Activated naive CD4-positive, alpha-beta T cell treated with anti-CD3 and anti-CD28 coated beads, Interleukin-2, amount 10 ng/mL, durations not matched to agents 7 days and 5 days (primary cell): ENCODE measurements at regions not wholly inside any gene's neighbourhood (a gene's known extent, or its start where the extent isn't known, plus 50 kb on each side); places are given as distances from the start of the nearest gene placed in this dataset.
"Not testable (repeated sequence)": the region's sequence is repeated elsewhere in the genome, so short reads cannot be mapped to it uniquely, and the experiment has no call there.

Experiments used
- CTCF ChIA-PET: fragments of 350-600 bp; sonication (Branson Sonifier 250); formaldehyde crosslinking; loops from one replicate; lab custom pipeline; 2021; ENCODE audit warnings: antibody characterized with exemption; lab: Charles Lee
- DNase-seq: peaks from one replicate; pipeline ENCODE4 v3.0.0-alpha.2; 2020
- H3K27ac Mint-ChIP-seq: one replicate; pipeline ENCODE4 v1.8.0; 2021; ENCODE audit warnings: mild to moderate bottlenecking, moderate library complexity, mixed read lengths
- H3K27me3 Mint-ChIP-seq: one replicate; pipeline ENCODE4 v1.8.0; 2021; ENCODE audit warnings: mild to moderate bottlenecking, mixed read lengths
- H3K36me3 Mint-ChIP-seq: one replicate; pipeline ENCODE4 v1.8.0; 2021; ENCODE audit warnings: mixed read lengths
- H3K4me1 Mint-ChIP-seq: one replicate; pipeline ENCODE4 v1.8.0; 2021; ENCODE audit warnings: mixed read lengths
- H3K4me3 Mint-ChIP-seq: one replicate; pipeline ENCODE4 v1.8.0; 2021; ENCODE audit warnings: mild to moderate bottlenecking, moderate library complexity, mixed read lengths
- H3K9me3 Mint-ChIP-seq: one replicate; pipeline ENCODE4 v1.8.0; 2021; ENCODE audit warnings: mixed read lengths

GRCh38 chr16:73408716-73409115 is 360.8 kb upstream of the ZFHX3 start:
- Mint-ChIP-seq H3K4me1 (no peaks in the 10 kb centered on the region), H3K36me3 (no peaks in the 10 kb centered on the region), H3K4me3 (no peak overlapping the region), H3K9me3 (no peaks in the 10 kb centered on the region), H3K27me3 (no peaks in the 10 kb centered on the region), H3K27ac (no peak overlapping the region)
- CTCF ChIA-PET = no interaction called here
- no peak for DNase-seq

DNA sequence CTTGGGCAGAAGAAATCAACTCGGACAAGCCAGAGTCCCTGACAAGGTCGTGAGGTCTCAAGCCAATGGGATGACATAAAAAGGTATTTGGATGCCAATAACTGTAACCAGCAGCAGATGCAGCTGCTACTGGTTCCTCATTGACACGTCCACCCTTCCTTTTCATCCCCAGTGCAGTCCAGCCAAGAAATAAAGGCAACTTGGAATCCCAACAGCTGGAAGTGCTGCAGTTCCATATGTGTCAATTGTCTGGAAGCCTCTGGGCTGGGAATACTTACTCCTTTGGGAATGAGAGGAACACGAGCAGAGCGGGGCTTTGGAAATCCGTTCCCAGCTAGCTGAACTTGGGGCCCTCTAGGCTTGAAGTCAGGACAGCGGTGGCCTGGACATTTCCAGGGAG is 360.4 kb upstream of the ZFHX3 start:
- CTCF ChIA-PET = no interaction called here
- no peak for DNase-seq
- H3K9me3 Mint-ChIP-seq = no peaks in the 10 kb centered on the region
- no peak overlapping the region for H3K4me3 Mint-ChIP-seq
- no peak overlapping the region for H3K27ac Mint-ChIP-seq
- no peaks in the 10 kb centered on the region for H3K27me3 Mint-ChIP-seq
- no peaks in the 10 kb centered on the region for H3K4me1 Mint-ChIP-seq
- no peaks in the 10 kb centered on the region for H3K36me3 Mint-ChIP-seq

GRCh38 chr16:73405851-73406250 is 357.9 kb upstream of the ZFHX3 start:
- H3K9me3 Mint-ChIP-seq = no peaks in the 10 kb centered on the region
- DNase-seq = no peak
- H3K36me3 Mint-ChIP-seq = no peaks in the 10 kb centered on the region
- no peak overlapping the region for H3K4me3 Mint-ChIP-seq
- no peaks in the 10 kb centered on the region for H3K27me3 Mint-ChIP-seq
- CTCF ChIA-PET = no interaction called here
- no peaks in the 10 kb centered on the region for H3K4me1 Mint-ChIP-seq
- no peak overlapping the region for H3K27ac Mint-ChIP-seq

GRCh38 chr16:73404001-73404400 is 356.1 kb upstream of the ZFHX3 start:
- DNase-seq = no peak
- CTCF ChIA-PET = no interaction called here
- H3K36me3 Mint-ChIP-seq = no peaks in the 10 kb centered on the region
- H3K4me1 Mint-ChIP-seq = no peaks in the 10 kb centered on the region
- no peak overlapping the region for H3K4me3 Mint-ChIP-seq
- no peaks in the 10 kb centered on the region for H3K27me3 Mint-ChIP-seq
- H3K9me3 Mint-ChIP-seq = no peaks in the 10 kb centered on the region
- H3K27ac Mint-ChIP-seq = no peak overlapping the region

GRCh38 chr16:73403291-73403690 is 355.4 kb upstream of the ZFHX3 start:
- CTCF ChIA-PET = no interaction called here
- Mint-ChIP-seq H3K4me3 (no peak overlapping the region), H3K4me1 (no peaks in the 10 kb centered on the region), H3K36me3 (no peaks in the 10 kb centered on the region), H3K9me3 (no peaks in the 10 kb centered on the region), H3K27ac (no peak overlapping the region), H3K27me3 (no peaks in the 10 kb centered on the region)
- no peak for DNase-seq

DNA sequence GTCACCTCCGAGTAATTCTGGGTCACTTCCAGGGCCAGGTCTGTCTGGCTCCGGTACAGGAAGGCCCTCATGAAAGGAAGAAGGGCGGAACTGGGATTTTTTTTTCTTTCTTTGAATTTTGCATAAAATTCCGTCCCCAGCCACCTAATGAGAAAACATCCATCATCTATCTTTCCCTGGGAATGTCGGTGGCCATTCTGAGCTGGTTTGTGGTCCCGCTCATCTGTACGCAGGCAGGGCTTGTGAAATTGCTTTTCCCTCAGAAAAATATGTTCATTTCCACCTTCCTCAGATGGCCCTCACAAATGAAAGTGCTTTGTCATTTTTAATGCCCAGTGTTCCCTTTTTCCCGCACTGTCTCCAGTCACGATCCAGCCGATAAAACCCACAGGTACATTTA is 353.0 kb upstream of the ZFHX3 start:
- no peaks in the 10 kb centered on the region for H3K36me3 Mint-ChIP-seq
- H3K27me3 Mint-ChIP-seq = no peaks in the 10 kb centered on the region
- H3K4me1 Mint-ChIP-seq = no peaks in the 10 kb centered on the region
- no peak overlapping the region for H3K27ac Mint-ChIP-seq
- CTCF ChIA-PET = no interaction called here
- DNase-seq = no peak
- no peak overlapping the region for H3K4me3 Mint-ChIP-seq
- H3K9me3 Mint-ChIP-seq = peaks cover 4% of the 10 kb centered on the region

GRCh38 chr16:73399997-73400396 is 352.1 kb upstream of the ZFHX3 start:
- Mint-ChIP-seq H3K27me3 (no peaks in the 10 kb centered on the region), H3K4me1 (no peaks in the 10 kb centered on the region), H3K9me3 (peaks cover 4% of the 10 kb centered on the region), H3K4me3 (no peak overlapping the region), H3K27ac (no peak overlapping the region), H3K36me3 (no peaks in the 10 kb centered on the region)
- no peak for DNase-seq
- CTCF ChIA-PET = no interaction called here

- Mint-ChIP-seq H3K36me3 (no peaks in the 10 kb centered on the region), H3K9me3 (peaks cover 4% of the 10 kb centered on the region), H3K4me3 (no peak overlapping the region), H3K4me1 (no peaks in the 10 kb centered on the region), H3K27me3 (no peaks in the 10 kb centered on the region), H3K27ac (no peak overlapping the region)
- CTCF ChIA-PET = no interaction called here
- DNase-seq = no peak
Measured at GRCh38 chr16:73399486-73399885, 351.6 kb upstream of the ZFHX3 start.

- H3K27me3 Mint-ChIP-seq, H3K4me1 Mint-ChIP-seq, H3K4me3 Mint-ChIP-seq, CTCF ChIA-PET, H3K9me3 Mint-ChIP-seq, H3K36me3 Mint-ChIP-seq, H3K27ac Mint-ChIP-seq, DNase-seq: not testable (repeated sequence)
Measured at GRCh38 chr16:73398604-73399003, 350.7 kb upstream of the ZFHX3 start.

DNA sequence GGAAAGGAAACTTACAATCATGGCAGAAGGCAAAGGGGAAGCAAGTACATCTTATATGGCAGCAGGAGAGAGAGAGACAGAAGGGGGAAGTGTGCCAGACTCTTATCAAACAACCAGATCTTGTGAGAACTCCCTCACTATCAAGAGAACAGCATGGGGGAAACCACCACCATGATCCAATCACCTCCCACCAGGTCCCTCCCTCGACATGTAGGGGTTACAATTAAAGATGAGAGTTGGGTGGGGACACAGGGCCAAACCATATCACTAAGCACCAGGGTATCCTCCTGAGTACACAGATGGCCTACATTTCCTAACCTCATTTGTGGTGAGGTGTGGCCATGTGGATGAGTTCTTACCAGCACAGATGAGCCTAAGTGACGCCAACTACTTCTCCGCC is 348.6 kb upstream of the ZFHX3 start:
- no peak overlapping the region for H3K27ac Mint-ChIP-seq
- CTCF ChIA-PET = no interaction called here
- H3K4me1 Mint-ChIP-seq = no peaks in the 10 kb centered on the region
- peaks cover 4% of the 10 kb centered on the region for H3K9me3 Mint-ChIP-seq
- DNase-seq = no peak
- no peaks in the 10 kb centered on the region for H3K27me3 Mint-ChIP-seq
- no peaks in the 10 kb centered on the region for H3K36me3 Mint-ChIP-seq
- no peak overlapping the region for H3K4me3 Mint-ChIP-seq

DNA sequence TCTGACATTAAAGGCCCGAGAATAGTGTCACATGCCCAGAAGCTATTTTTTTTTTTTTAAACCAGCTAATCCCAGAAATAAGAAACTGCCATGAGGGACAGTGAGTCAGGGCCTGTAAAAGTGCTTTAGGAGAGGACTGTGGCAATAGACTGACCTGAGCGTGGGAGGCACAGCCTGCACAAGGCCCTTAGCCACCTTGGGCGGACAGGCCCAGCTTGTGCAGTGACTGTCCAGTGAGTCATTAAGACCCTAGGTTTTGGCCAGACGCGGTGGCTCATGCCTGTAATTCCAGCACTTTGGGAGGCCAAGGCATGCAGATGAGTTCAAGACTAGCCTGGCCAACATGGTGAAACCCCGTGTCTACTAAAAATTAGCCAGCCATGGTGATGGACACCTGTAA is 343.0 kb upstream of the ZFHX3 start:
- Mint-ChIP-seq H3K9me3 (no peaks in the 10 kb centered on the region), H3K4me3 (no peak overlapping the region), H3K27ac (no peak overlapping the region), H3K36me3 (no peaks in the 10 kb centered on the region), H3K27me3 (no peaks in the 10 kb centered on the region), H3K4me1 (no peaks in the 10 kb centered on the region)
- no peak for DNase-seq
- CTCF ChIA-PET = no interaction called here

DNA sequence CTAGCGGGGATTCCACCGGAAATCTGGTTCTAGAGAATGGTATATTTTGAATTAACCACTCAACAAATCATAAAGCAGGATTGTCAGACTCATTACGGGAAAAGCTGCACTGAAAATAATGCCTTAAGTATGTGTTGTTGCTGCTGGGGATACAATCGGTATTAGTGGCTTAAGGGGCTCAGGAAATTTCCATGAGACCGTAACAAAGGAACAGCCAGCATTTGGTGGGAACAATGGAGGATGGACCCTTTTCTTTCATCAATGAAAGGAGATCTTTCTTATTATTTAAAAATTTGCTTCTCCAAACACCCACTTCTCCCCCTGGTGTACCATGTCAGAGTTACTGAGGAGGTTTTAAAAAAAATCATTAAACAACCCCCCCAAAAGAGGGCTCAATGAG is 342.6 kb upstream of the ZFHX3 start:
- CTCF ChIA-PET = no interaction called here
- DNase-seq = no peak
- H3K27ac Mint-ChIP-seq = no peak overlapping the region
- no peak overlapping the region for H3K4me3 Mint-ChIP-seq
- H3K9me3 Mint-ChIP-seq = no peaks in the 10 kb centered on the region
- no peaks in the 10 kb centered on the region for H3K4me1 Mint-ChIP-seq
- H3K27me3 Mint-ChIP-seq = no peaks in the 10 kb centered on the region
- H3K36me3 Mint-ChIP-seq = no peaks in the 10 kb centered on the region

GRCh38 chr16:73389085-73389484 is 341.2 kb upstream of the ZFHX3 start:
- Mint-ChIP-seq H3K4me1 (no peaks in the 10 kb centered on the region), H3K9me3 (no peaks in the 10 kb centered on the region), H3K36me3 (no peaks in the 10 kb centered on the region), H3K27ac (no peak overlapping the region), H3K4me3 (no peak overlapping the region), H3K27me3 (no peaks in the 10 kb centered on the region)
- CTCF ChIA-PET = no interaction called here
- no peak for DNase-seq

GRCh38 chr16:73387979-73388378 is 340.1 kb upstream of the ZFHX3 start:
- no peaks in the 10 kb centered on the region for H3K9me3 Mint-ChIP-seq
- H3K36me3 Mint-ChIP-seq = no peaks in the 10 kb centered on the region
- H3K27ac Mint-ChIP-seq = no peak overlapping the region

GRCh38 chr16:73385696-73386095 is 337.8 kb upstream of the ZFHX3 start:
- CTCF ChIA-PET = no interaction called here
- H3K27ac Mint-ChIP-seq = no peak overlapping the region
- no peaks in the 10 kb centered on the region for H3K4me1 Mint-ChIP-seq
- no peaks in the 10 kb centered on the region for H3K27me3 Mint-ChIP-seq
- no peaks in the 10 kb centered on the region for H3K9me3 Mint-ChIP-seq
- no peak for DNase-seq
- no peaks in the 10 kb centered on the region for H3K36me3 Mint-ChIP-seq
- no peak overlapping the region for H3K4me3 Mint-ChIP-seq

More at GRCh38 chr16:73387979-73388378, 340.1 kb upstream of the ZFHX3 start:
- DNase-seq = no peak
- CTCF ChIA-PET = no interaction called here
- no peak overlapping the region for H3K4me3 Mint-ChIP-seq
- no peaks in the 10 kb centered on the region for H3K4me1 Mint-ChIP-seq
- no peaks in the 10 kb centered on the region for H3K27me3 Mint-ChIP-seq

- Mint-ChIP-seq H3K4me3 (no peak overlapping the region), H3K9me3 (no peaks in the 10 kb centered on the region), H3K27ac (no peak overlapping the region), H3K36me3 (no peaks in the 10 kb centered on the region), H3K4me1 (no peaks in the 10 kb centered on the region), H3K27me3 (no peaks in the 10 kb centered on the region)
- no peak for DNase-seq
- CTCF ChIA-PET = no interaction called here
Measured at GRCh38 chr16:73384506-73385089, 336.7 kb upstream of the ZFHX3 start.
